OCI-LY1 (cell line): ENCODE measurements at regions not wholly inside any gene's neighbourhood (a gene's known extent, or its start where the extent isn't known, plus 50 kb on each side); places are given as distances from the start of the nearest gene placed in this dataset.

Experiments
- H2AFZ ChIP-seq: fragments of 200-600 bp; sonication (generic), shearing (Covaris generic); 2 replicates; pipeline ENCODE4 v1.6.0; 2014; ENCODE audit warnings: antibody characterized with exemption, mild to moderate bottlenecking, low read length
- H3F3A ChIP-seq: fragments of 200-600 bp; sonication (generic), shearing (Covaris generic); 2 replicates; pipeline ENCODE4 v1.6.0; 2014; ENCODE audit warnings: mild to moderate bottlenecking, antibody characterized with exemption, low read length, moderate library complexity; ENCODE audit not compliant: insufficient read depth
- H3K27ac ChIP-seq: fragments of 200-600 bp; sonication (generic); 2 replicates; pipeline ENCODE4 v1.5.1; 2014; ENCODE audit warnings: low read length, mixed run types, mild to moderate bottlenecking, low read depth; ENCODE audit not compliant: poor library complexity, severe bottlenecking
- H3K27me3 ChIP-seq: fragments of 200-600 bp; sonication (generic); 2 replicates; pipeline ENCODE4 v1.6.0; 2014; ENCODE audit warnings: antibody characterized with exemption, mild to moderate bottlenecking, low read length, moderate library complexity; ENCODE audit not compliant: insufficient read depth
- H3K36me3 ChIP-seq: fragments of 200-600 bp; sonication (generic); 2 replicates; pipeline ENCODE4 v1.6.1; 2014; ENCODE audit warnings: mild to moderate bottlenecking, antibody characterized with exemption, low read length, moderate library complexity, mixed read lengths; ENCODE audit not compliant: insufficient read depth
- H3K4me1 ChIP-seq: fragments of 200-600 bp; sonication (generic); 2 replicates; pipeline ENCODE4 v1.5.1; 2014; ENCODE audit warnings: mild to moderate bottlenecking, low read length, moderate library complexity; ENCODE audit not compliant: insufficient read depth, severe bottlenecking
- H3K4me2 ChIP-seq: fragments of 200-600 bp; sonication (generic), shearing (Covaris generic); 2 replicates; pipeline ENCODE4 v1.6.1; 2014; ENCODE audit warnings: low read length
- H3K4me3 ChIP-seq: fragments of 200-600 bp; sonication (generic); 2 replicates; pipeline ENCODE4 v1.5.1; 2014; ENCODE audit warnings: low read length, low read depth, mild to moderate bottlenecking, mixed read lengths; ENCODE audit not compliant: poor library complexity, severe bottlenecking
- H3K79me2 ChIP-seq: fragments of 200-600 bp; shearing (Covaris generic); 2 replicates; pipeline ENCODE4 v1.6.1; 2016; ENCODE audit warnings: mixed run types, low read length, mixed read lengths; ENCODE audit not compliant: insufficient read depth
- H3K9ac ChIP-seq: fragments of 200-600 bp; sonication (generic), shearing (Covaris generic); 2 replicates; pipeline ENCODE4 v1.6.1; 2014; ENCODE audit warnings: mild to moderate bottlenecking, low read length, mixed read lengths
- H3K9me2 ChIP-seq: fragments of 200-600 bp; sonication (generic), shearing (Covaris generic); 2 replicates; pipeline ENCODE4 v1.6.1; 2014; ENCODE audit warnings: low read depth, mild to moderate bottlenecking, low read length, mixed read lengths
- H3K9me3 ChIP-seq: fragments of 200-600 bp; shearing (Covaris generic); 2 replicates; pipeline ENCODE4 v1.6.1; 2014; ENCODE audit warnings: low read length, mixed read lengths
- H4K20me1 ChIP-seq: fragments of 200-600 bp; sonication (generic), shearing (Covaris generic); 2 replicates; pipeline ENCODE4 v1.6.0; 2016; ENCODE audit warnings: mild to moderate bottlenecking, low read length; ENCODE audit not compliant: insufficient read depth
- CTCF ChIP-seq: fragments of 200-600 bp; sonication (generic), shearing (Covaris generic); IDR thresholded peaks from 2 replicates; pipeline ENCODE4 v1.5.1; 2017; ENCODE audit warnings: mild to moderate bottlenecking, antibody characterized with exemption, low read length, moderate library complexity, mixed read lengths
- EZH2 ChIP-seq: fragments of 200-600 bp; sonication (generic), shearing (Covaris generic); IDR thresholded peaks from 2 replicates; pipeline ENCODE4 v1.8.0; 2017; ENCODE audit warnings: borderline replicate concordance, mixed run types, mild to moderate bottlenecking, antibody characterized with exemption, low read length, moderate library complexity, mixed read lengths

DNA sequence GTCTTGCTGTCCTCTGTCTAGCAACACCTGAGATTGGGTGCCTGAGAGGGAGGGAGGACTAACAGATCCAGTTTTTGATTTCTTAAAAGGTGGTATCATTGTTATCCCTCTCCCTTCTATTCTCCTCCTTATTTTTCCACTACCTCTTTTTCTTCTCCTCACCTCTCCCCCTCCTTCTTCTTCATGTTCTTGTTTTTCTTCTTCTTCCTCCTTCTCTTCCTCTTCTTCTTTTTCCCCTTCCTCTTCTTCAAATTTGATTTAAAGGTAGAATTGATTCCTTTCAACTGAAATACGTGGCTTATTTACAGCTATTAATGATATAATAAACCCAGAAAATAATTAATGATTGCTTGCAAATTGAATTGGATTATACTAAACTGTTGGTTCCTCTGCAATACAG lies 256.8 kb upstream of the BTG1 start:
- Histone ChIP-seq H3K4me3 (no peak overlapping the region), H3K4me2 (peak overlapping the region; percentile 42; the same call in 1 of the 2 replicates), H4K20me1 (no peaks in the 10 kb centered on the region), H3K79me2 (no peaks in the 10 kb centered on the region), H3K27me3 (no peaks in the 10 kb centered on the region), H3K9me3 (no peaks in the 10 kb centered on the region), H3K27ac (peak overlapping the region; percentile 85), H3K4me1 (peaks cover 74% of the 10 kb centered on the region), H3F3A (no peaks in the 10 kb centered on the region), H3K9me2 (no peaks in the 10 kb centered on the region), H3K36me3 (no peaks in the 10 kb centered on the region), H3K9ac (peak overlapping the region; percentile 56; the same call in 1 of the 2 replicates), H2AFZ (no peak overlapping the region)
- no peak for TF ChIP-seq EZH2
- no peak for TF ChIP-seq CTCF

GRCh38 chr12:92400006-92400405 lies 254.4 kb upstream of the BTG1 start:
- H3K9me3 ChIP-seq = no peaks in the 10 kb centered on the region
- H3K4me2 ChIP-seq = peak overlapping the region; percentile 42
- peak overlapping the region; percentile 85 for H3K27ac ChIP-seq
- TF ChIP-seq EZH2 (no peak), CTCF (no peak)
- H3K36me3 ChIP-seq = no peaks in the 10 kb centered on the region
- H3F3A ChIP-seq = no peaks in the 10 kb centered on the region
- H2AFZ ChIP-seq = peak overlapping the region; percentile 7; the same call in 1 of the 2 replicates
- H3K4me1 ChIP-seq = peaks cover 80% of the 10 kb centered on the region
- no peaks in the 10 kb centered on the region for H3K79me2 ChIP-seq
- no peak overlapping the region for H3K4me3 ChIP-seq
- no peaks in the 10 kb centered on the region for H3K27me3 ChIP-seq
- no peaks in the 10 kb centered on the region for H4K20me1 ChIP-seq
- H3K9me2 ChIP-seq = no peaks in the 10 kb centered on the region
- H3K9ac ChIP-seq = peak overlapping the region; percentile 45

GRCh38 chr12:92398565-92399309 lies 253.1 kb upstream of the BTG1 start:
- Histone ChIP-seq H3K9ac (peak overlapping the region; percentile 45; the same call in 1 of the 2 replicates), H3K9me3 (0 out of 2 replicates have a peak, but pooled peaks cover under 1% of the 10 kb centered on the region), H2AFZ (peak overlapping the region; percentile 59; the same call in 1 of the 2 replicates), H3K4me1 (peaks cover 68% of the 10 kb centered on the region), H3K4me2 (peak overlapping the region; percentile 15; the same call in 1 of the 2 replicates), H3K9me2 (no peaks in the 10 kb centered on the region), H3K79me2 (no peaks in the 10 kb centered on the region), H3K27ac (peak overlapping the region; percentile 85), H3F3A (no peaks in the 10 kb centered on the region), H3K36me3 (no peaks in the 10 kb centered on the region), H4K20me1 (no peaks in the 10 kb centered on the region), H3K27me3 (no peaks in the 10 kb centered on the region), H3K4me3 (no peak overlapping the region)
- no peak for TF ChIP-seq CTCF
- TF ChIP-seq EZH2 = no peak
